ENCODE measurements at regions not wholly inside any gene's neighbourhood (a gene's known extent, or its start where the extent isn't known, plus 50 kb on each side); places are given as distances from the start of the nearest gene placed in this dataset.

- TF ChIP-seq GATAD1 (CRISPR knock-in tag; IDR thresholded peaks at IDR 0.05) (no peak), CREB1 (IDR thresholded peaks at IDR 0.05) (no peak), CREB1 (CRISPR knock-in tag; IDR thresholded peaks at IDR 0.05) (peak; percentile 36; the same call in 1 of the 2 replicates), ZNF891 (CRISPR knock-in tag; IDR thresholded peaks at IDR 0.05) (no peak)
Observed at GRCh38 chr9:110029956-110030480, 177.9 kb downstream of the C9orf152 start (continued).

GRCh38 chr9:110030632-110031031 lies 177.3 kb downstream of the C9orf152 start:
- no TSS peak for BruUV-seq (replicated peaks)
- Histone ChIP-seq H3K27me3 (ENCODE audit: control insufficient read depth in 1 of 2, insufficient read depth in 2 of 2, low read length in 2 of 2) (no peaks in the 10 kb centered on the region; a peak in 1 of 5 replicates), H2AFZ (ENCODE audit: low read length) (no peak overlapping the region), H3K4me3 (replicated peaks in 1 of 3; ENCODE audit: insufficient read depth in 1 of 3, low read depth in 2 of 3, low read length in 3 of 3) (no peak overlapping the region), H3K36me3 (replicated peaks in 1 of 2; ENCODE audit: control insufficient read depth in 1 of 2, insufficient read depth in 2 of 2, low read length in 2 of 2) (no peaks in the 10 kb centered on the region), H3K9ac (ENCODE audit: insufficient read depth, low read depth, low read length) (no peak overlapping the region), H3K9me3 (ENCODE audit: low read length) (no peaks in the 10 kb centered on the region), H3K27ac (ENCODE audit: extremely low read length, insufficient read depth, low read length) (peak overlapping the region; percentile 79), H3K4me1 (ENCODE audit: insufficient read depth, low read length) (peaks cover 47% of the 10 kb centered on the region), H3K79me2 (ENCODE audit: insufficient read depth, low read length) (no peaks in the 10 kb centered on the region), H3K4me2 (ENCODE audit: low read depth, low read length) (no peak overlapping the region), H4K20me1 (ENCODE audit: insufficient read depth, low read length) (no peaks in the 10 kb centered on the region)
- FAIRE-seq (no peak), ATAC-seq (no peak), DNase-seq (ENCODE audit: low spot score) (no peak)
- ChIA-PET CTCF (ENCODE audit: low intra/inter-chr PET ratio, low total read pairs) (no interaction called here), POLR2A (no interaction called here)
- intact Hi-C loops (cut with micrococcal nuclease; ENCODE audit: unreplicated experiment), result no loop called here
- in situ Hi-C loops (cut with HindIII; ENCODE audit: extremely low pct_ligation_motif_present, low pct_unique_long_range_greater_than_20kb), result no loop called here
- WGBS (ENCODE audit: low lambda C conversion rate), result 62% methylated on average over 3 of the region's 3 CpGs
- peak; percentile 68 for TF ChIP-seq ATF7 (IDR thresholded peaks at IDR 0.05)
- no peak for TF ChIP-seq ATF7 (CRISPR knock-in tag; IDR thresholded peaks at IDR 0.05)
- TF ChIP-seq MZF1 (CRISPR knock-in tag; IDR thresholded peaks at IDR 0.05; ENCODE audit: borderline replicate concordance), result no peak

GRCh38 chr9:110031511-110032173 lies 176.3 kb downstream of the C9orf152 start:
- WGBS (ENCODE audit: low lambda C conversion rate), result 82% methylated on average over 3 of the region's 3 CpGs
- H4K20me1 ChIP-seq (ENCODE audit: insufficient read depth, low read length), result no peaks in the 10 kb centered on the region
- intact Hi-C loops (cut with micrococcal nuclease; ENCODE audit: unreplicated experiment), result no loop called here
- H3K4me2 ChIP-seq (ENCODE audit: low read depth, low read length), result no peak overlapping the region
- H3K27me3 ChIP-seq (ENCODE audit: control insufficient read depth in 1 of 2, insufficient read depth in 2 of 2, low read length in 2 of 2), result no peaks in the 10 kb centered on the region; a peak in 1 of 5 replicates
- H3K4me3 ChIP-seq (replicated peaks in 1 of 3; ENCODE audit: insufficient read depth in 1 of 3, low read depth in 2 of 3, low read length in 3 of 3), result no peak overlapping the region
- no peak overlapping the region for H2AFZ ChIP-seq (ENCODE audit: low read length)
- ChIA-PET POLR2A (no interaction called here), CTCF (ENCODE audit: low intra/inter-chr PET ratio, low total read pairs) (no interaction called here)
- H3K9me3 ChIP-seq (ENCODE audit: low read length), result no peaks in the 10 kb centered on the region
- in situ Hi-C loops (cut with HindIII; ENCODE audit: extremely low pct_ligation_motif_present, low pct_unique_long_range_greater_than_20kb), result no loop called here
- no peaks in the 10 kb centered on the region for H3K79me2 ChIP-seq (ENCODE audit: insufficient read depth, low read length)
- no peak for ATAC-seq
- no TSS peak for BruUV-seq (replicated peaks)
- H3K27ac ChIP-seq (ENCODE audit: extremely low read length, insufficient read depth, low read length), result no peak overlapping the region
- peaks cover 46% of the 10 kb centered on the region for H3K4me1 ChIP-seq (ENCODE audit: insufficient read depth, low read length)
- FAIRE-seq, result no peak
- H3K36me3 ChIP-seq (replicated peaks in 1 of 2; ENCODE audit: control insufficient read depth in 1 of 2, insufficient read depth in 2 of 2, low read length in 2 of 2), result no peaks in the 10 kb centered on the region
- no peak overlapping the region for H3K9ac ChIP-seq (ENCODE audit: insufficient read depth, low read depth, low read length)
- DNase-seq (ENCODE audit: low spot score), result no peak
- TF ChIP-seq POGK (CRISPR knock-in tag; conservative IDR thresholded peaks at IDR 0.05) (no peak), USF2 (IDR thresholded peaks at IDR 0.05; ENCODE audit: low read depth, low read length) (no peak), USF2 (CRISPR knock-in tag; IDR thresholded peaks at IDR 0.05; ENCODE audit: borderline replicate concordance) (no peak), PHF5A (CRISPR knock-in tag; IDR thresholded peaks at IDR 0.05; ENCODE audit: low read depth, unreplicated experiment) (no peak), HDAC6 (IDR thresholded peaks at IDR 0.05; ENCODE audit: low read depth, low read length) (no peak)
